ENCODE measurements at regions not wholly inside any gene's neighbourhood (a gene's known extent, or its start where the extent isn't known, plus 50 kb on each side); places are given as distances from the start of the nearest gene placed in this dataset.

DNA sequence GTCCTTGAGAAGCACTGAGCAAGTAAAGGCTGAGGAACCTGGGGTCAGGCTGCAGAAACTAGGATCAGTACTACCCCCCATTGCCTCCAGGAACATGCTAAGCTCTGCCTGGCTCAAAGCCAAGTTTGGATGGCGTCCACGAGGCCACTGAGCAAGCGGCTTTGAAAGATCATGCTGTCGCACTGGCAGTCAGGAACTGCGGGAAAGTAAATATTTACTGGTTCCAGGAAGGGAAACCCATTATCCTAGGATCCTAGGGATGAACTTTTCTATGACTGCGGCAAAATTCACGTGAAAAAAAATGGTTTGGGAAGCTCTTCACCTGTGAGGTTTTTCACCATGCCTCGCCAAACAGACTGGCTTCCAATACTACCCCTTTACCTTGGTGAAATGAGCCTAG is 75.3 kb upstream of the PJA2 start:
- peak; percentile 35 to 91 (median 72) for DNase-seq
- intact Hi-C loops (cut with DNase I): no loop called here

DNA sequence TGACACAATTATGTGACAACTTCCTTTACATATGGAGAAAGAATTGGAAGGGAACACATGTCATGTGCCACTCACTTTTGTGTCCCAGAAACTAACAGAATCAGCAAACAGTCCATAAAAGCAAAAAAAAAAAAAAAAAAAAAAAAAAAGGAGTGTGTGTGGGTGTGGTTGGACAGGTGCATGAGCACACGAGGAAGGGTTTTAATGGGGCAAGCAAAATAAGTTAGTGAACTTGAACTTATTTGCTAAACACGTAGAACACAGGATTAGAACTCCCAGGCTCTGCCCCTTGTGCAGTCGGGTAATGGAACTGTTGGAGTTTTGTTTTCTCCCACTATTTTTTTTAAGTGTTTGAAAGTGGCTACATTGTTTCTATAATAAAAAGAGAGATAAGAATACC is 74.8 kb upstream of the PJA2 start:
- intact Hi-C loops (cut with DNase I): no loop called here
- no peak for DNase-seq

DNA sequence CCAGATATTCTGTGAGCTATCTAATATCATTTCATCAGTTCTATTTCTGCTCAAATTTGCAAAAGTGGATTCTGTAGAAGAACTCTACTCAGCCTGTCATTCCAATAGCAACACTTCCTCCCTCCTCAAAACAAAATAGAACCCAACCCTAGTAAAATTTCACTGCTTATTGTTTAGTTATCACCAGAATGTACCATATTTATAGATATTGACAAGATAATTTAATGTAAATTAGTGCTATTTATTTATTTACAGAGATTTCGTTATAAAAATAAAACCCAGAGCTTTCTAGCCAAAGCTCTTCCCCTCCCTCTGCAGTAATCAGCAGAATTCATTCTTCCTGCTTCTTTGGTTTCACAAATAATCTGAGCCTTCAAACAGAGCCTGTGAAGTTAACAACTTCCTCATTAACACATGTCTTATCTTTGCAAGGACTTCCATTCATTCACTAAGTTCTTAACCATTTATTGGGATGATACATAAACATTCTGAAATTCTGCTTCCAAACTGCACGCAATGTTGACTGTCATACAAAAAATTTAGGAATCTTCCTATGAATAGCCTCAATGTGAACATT is 73.7 kb upstream of the PJA2 start:
- DNase-seq: no peak
- intact Hi-C loops (cut with DNase I): no loop called here

DNA sequence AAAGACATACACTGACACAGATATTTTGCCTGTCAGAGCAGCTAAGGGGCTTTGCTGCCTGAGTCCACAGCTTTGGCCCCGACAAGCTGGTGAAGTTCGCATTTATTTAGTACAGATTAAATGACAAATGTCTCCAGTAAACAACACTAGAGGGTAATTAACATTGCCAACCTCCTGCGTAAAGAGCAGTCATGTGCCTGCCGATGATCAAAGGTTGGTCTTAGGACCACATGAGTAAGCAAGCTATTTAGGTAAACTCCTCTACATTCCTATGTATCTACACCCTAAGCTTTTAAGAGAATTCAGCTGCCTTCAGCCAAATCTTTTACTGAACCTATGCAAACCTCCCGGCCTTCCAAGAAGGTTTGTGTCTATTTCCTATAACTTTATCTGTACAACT is 73.0 kb upstream of the PJA2 start:
- DNase-seq: no peak
- intact Hi-C loops (cut with DNase I): no loop called here

DNA sequence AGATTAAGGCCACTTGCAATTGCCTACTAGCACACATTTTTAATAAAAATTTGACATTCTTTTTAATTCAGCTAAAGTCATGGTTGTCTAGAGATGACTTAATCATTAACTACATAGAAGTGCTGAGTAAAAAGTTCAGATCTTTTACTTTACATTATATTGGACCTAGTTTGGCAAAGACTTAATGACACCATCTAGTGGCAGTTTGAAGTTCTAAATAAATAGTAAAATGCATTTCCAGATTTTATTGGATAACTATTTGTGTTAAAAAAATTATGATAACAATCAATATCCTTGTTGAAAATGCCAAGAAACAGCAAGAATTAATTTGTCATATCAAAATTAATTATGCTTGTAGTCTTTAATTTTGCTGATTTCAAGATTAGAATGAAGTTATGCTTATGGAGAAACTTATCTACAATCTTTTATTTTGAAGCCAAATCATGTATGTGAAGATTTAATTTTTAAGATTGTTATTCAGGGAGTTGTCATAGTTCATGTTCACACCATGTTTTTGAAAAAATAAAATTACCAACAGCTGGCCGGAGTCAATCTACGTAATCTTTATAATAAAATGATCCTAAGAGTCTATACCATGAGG is 69.6 kb upstream of the PJA2 start:
- intact Hi-C loops (cut with DNase I): no loop called here
- no peak for DNase-seq

DNA sequence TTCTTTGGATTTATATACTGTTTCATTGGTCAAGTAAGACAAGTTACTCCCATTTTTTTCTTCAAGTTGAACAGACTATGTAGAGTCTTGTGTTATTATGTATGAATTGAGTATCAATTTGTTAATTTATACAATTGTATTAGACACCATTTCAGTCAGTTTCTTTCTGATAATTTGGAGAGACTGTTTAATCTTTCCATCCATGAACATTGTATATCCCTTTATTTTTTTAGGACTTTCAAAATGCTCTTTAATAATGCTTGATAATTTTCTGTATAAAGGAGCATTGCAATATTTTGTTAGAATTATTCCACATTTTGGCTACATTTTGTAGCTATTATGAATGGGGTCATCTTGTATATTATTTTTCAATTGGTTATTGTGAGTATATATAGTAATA is 69.1 kb upstream of the PJA2 start:
- no peak for DNase-seq
- intact Hi-C loops (cut with DNase I): no loop called here

DNA sequence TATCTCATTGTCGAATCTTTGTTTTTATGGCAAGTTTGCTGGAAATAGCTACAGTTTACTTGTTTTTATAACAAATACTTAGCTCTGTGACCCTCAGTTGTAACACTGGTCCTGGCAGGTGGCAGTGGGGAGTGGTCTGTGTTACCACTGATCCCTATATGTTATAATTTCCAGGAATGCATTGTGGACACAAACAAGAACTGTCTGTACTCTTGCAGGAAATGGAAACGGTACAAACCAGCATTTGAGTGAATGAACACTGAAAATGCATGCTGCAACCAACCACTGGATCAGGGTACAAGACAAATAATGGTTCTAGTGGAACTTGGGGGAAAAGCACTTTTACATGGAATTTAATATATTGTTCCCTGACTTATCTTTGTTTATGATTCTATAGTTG is 66.5 kb upstream of the PJA2 start:
- intact Hi-C loops (cut with DNase I): no loop called here
- DNase-seq: no peak

DNA sequence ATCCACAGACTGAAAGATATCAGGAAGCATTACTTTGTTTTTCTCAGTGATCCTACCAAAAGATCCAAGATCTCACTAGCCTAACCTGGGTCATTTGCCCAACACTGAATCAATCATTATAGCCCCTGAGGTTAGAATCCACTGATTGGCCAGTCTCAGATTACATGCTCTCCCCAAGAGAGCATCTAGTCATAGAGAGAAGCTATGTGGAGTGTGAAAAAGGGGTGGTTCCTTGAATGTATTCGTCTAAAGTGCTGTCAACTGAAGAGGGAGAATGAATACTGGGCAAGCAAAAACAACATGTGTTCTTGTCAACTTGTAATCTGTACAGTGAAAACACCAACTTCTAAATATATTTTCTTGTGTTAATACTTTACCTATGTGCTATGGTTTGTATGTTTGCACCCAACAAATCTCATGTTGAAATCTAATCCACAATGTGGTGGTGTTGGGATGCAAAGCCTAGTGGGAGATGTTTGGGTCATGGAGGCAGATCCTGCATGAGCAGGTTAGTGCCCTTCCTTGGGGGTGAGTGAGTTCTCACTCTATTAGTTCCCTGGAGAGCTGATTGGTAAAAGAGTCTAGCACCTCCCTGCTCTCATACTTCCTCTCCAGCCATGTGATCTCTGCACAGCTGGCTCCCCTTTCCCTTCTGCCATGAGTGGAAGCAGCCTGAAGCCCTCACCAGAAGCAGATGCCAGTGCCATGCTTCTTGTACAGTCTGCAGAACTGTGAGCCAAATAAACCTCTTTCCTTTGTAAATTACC is 60.3 kb upstream of the PJA2 start:
- intact Hi-C loops (cut with DNase I): loop anchor here (5.0 kb wide), 1 partner anchor 58 kb away; no protein-coding TSS in a partner anchor
- DNase-seq: no peak

DNA sequence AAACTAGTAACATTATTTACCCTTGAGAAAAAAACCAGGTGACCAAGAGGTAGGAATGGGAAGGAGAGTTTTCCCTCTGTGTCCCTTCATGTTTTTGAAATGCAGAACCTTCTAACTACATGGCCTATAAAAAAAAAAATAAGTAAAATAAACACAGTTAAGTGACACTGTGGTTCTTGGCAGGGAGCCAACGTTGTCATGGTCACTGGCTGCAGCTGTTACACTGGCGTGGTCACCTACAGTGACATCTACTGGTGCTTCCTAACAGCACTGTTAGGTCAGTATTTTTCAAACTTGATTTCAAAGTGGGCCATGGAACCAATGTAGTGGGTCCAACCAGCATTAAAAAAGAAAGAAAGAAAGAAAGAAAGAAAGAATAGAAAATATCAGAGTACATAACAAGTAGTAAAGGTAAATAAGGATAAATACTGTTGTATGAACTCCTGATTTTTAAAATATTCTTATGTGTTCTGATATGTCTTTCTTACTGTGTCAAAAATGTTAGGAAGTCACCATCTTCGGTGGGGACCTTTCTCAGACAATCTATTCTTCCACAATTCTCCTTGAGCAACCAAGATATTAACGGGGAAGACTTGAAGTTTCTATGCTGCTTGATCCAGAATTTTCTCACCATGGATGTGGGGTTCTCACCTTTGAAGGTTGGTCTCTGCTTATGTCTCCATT is 59.1 kb upstream of the PJA2 start:
- intact Hi-C loops (cut with DNase I): loop anchor here (5.0 kb wide), 1 partner anchor 57 kb away; no protein-coding TSS in a partner anchor
- peak; percentile 78 to 98 (median 91) for DNase-seq

DNA sequence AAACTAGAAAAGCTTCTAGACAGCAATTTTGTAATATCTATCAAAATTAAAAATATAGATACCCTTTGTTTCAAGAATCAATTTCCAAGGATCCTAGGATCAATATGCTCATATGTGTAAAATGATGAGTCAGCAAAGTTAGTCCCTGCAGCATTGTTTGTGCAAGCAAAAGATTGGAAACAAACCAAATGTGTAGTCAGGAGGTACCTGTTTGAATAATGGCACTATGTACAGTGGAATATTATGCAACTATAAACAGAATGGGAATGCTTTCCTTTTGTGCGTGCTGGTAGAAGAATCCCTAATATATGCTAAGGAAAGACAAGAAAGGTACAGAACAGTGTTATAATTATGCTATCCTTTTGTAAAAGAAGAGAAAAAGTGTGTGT is 58.5 kb upstream of the PJA2 start:
- intact Hi-C loops (cut with DNase I): loop anchor here (5.0 kb wide), 1 partner anchor 56 kb away; no protein-coding TSS in a partner anchor
- DNase-seq: no peak

DNA sequence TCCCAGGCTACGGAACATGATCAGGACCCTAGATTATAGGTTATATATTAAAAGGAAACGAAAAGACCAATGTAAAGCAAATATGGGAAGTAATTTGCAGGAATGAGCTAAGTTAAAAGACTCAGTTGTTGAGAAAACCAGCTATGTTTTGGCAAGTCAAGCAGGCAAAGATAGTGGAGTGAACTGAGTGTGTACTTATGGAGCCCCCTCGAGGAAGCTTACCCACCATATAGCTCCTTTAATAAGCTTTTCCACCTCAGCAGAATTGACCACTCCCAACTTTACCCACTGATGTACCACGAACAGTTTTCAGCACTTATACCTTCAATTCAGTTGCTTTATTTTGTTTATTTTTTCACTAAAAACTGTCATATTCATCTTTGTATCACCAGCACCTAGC is 57.3 kb upstream of the PJA2 start:
- DNase-seq: no peak
- intact Hi-C loops (cut with DNase I): loop anchor here (5.0 kb wide), 1 partner anchor 55 kb away; no protein-coding TSS in a partner anchor

All from head of caudate nucleus (tissue), 42 donors.